Adipocyte (in vitro differentiated cells): ENCODE measurements at regions not wholly inside any gene's neighbourhood (a gene's known extent, or its start where the extent isn't known, plus 50 kb on each side); places are given as distances from the start of the nearest gene placed in this dataset.

ENCODE experiments used
- DNase-seq: peaks from one replicate; pipeline ENCODE4 v3.0.0-alpha.2; 2015; ENCODE audit warnings: low read depth
- H3K27me3 ChIP-seq: replicated peaks from 2 replicates; pipeline ENCODE4 v1.7.0; 2013; ENCODE audit warnings: mild to moderate bottlenecking, low read length, moderate library complexity; ENCODE audit not compliant: control insufficient read depth, insufficient read depth
- H3K36me3 ChIP-seq: 2 replicates; pipeline ENCODE4 v1.7.0; 2013; ENCODE audit warnings: low read length, mild to moderate bottlenecking, moderate library complexity; ENCODE audit not compliant: control insufficient read depth, insufficient read depth, severe bottlenecking
- H3K4me1 ChIP-seq: 2 replicates; pipeline ENCODE4 v1.7.0; 2013; ENCODE audit warnings: mild to moderate bottlenecking, low read length, moderate library complexity; ENCODE audit not compliant: control insufficient read depth, insufficient read depth
- H3K4me3 ChIP-seq: 2 replicates; pipeline ENCODE4 v1.7.0; 2013; ENCODE audit warnings: mild to moderate bottlenecking, low read length, moderate library complexity
- H3K9ac ChIP-seq: 2 replicates; pipeline ENCODE4 v1.7.0; 2013; ENCODE audit warnings: mild to moderate bottlenecking, low read length, moderate library complexity
- H3K9me3 ChIP-seq: 2 replicates; pipeline ENCODE4 v1.7.0; 2013; ENCODE audit warnings: mild to moderate bottlenecking, low read length, moderate library complexity; ENCODE audit not compliant: control insufficient read depth

DNA sequence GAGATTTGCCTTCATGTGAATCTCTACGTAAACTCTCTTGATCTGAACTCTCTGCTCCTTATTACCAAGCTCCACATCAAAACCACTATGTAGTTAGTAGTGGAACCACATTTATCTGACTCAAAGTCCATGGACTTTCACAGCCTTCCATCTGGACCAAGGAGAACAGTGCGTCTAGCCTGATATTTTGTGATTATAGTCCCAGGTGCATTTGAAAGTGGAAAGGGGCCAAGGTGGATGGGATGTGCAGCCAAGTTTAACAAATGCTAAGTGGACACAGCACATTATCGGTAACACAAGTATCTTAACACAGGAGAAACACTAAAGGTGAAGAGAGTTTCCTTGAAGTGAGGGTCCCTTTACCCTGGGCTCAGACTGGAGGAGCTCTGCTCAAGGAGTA, 281.2 kb upstream of the SGK1 start:
- no peaks in the 10 kb centered on the region for H3K27me3 ChIP-seq
- no peaks in the 10 kb centered on the region for H3K36me3 ChIP-seq
- no peaks in the 10 kb centered on the region for H3K4me1 ChIP-seq
- H3K9me3 ChIP-seq: peaks cover 16% of the 10 kb centered on the region
- H3K9ac ChIP-seq: no peak overlapping the region
- DNase-seq: no peak
- H3K4me3 ChIP-seq: no peak overlapping the region

DNA sequence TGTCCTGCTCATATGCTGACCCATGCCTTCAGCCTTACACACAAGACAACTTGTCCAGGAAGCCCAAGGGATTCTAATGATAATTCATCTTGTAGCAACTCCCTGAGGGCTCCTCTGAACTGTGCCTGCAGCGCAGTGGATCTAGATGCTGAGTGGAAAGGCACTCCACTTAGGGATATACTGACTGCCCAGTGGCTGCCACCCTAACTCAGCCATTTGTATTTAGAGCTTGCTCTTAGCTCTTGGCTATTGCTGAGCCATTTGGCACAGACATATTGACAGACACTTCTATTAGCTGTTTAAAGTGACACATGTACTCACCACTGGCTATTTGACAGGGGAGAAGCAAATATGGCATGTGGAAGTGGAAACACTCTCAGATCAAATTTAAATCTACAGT, 278.3 kb upstream of the SGK1 start:
- peaks cover 11% of the 10 kb centered on the region for H3K9me3 ChIP-seq
- H3K9ac ChIP-seq: no peak overlapping the region
- no peaks in the 10 kb centered on the region for H3K4me1 ChIP-seq
- H3K36me3 ChIP-seq: no peaks in the 10 kb centered on the region
- no peak overlapping the region for H3K4me3 ChIP-seq
- H3K27me3 ChIP-seq: no peaks in the 10 kb centered on the region
- no peak for DNase-seq

DNA sequence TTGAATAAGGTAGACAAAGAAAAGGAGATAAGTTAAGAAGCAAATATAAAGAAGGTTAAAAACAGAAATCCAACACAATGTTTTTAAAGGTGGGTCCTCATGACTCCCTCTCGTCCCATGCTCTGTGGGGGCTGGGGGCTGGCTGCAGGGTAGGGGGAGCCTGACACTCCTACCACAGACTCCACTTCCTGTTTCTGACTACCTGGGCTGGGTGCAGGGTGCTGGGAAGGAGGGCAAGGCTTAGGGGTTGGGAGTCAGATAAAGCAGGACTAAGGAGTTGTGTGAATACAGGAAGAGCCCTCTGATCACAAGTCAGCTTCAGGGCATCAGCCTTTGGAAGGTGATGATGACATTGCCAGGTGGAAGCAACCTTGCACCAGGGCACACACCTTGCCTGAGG, 277.0 kb upstream of the SGK1 start:
- Histone ChIP-seq H3K9me3 (no peaks in the 10 kb centered on the region), H3K27me3 (no peaks in the 10 kb centered on the region), H3K36me3 (no peaks in the 10 kb centered on the region), H3K4me3 (no peak overlapping the region), H3K4me1 (peaks cover 2% of the 10 kb centered on the region), H3K9ac (no peak overlapping the region)
- DNase-seq: no peak

DNA sequence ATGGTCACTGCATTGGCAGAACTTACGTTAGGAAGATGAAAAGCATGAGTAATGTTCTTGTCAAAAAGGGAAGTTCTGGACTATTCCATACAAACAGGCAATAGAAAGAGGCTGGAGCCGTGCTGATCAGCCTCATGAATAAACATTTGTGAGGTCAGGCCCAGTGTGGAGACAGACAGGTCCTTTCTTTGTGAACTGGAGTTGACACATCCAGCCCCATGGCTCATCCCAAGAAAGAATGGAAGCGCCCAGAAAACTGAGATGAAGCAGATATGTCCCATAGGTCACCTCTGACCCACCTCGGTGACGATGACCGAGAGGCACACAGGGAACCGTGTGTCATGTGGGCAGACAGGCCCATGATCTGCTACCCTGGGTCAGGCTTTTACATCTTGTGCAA, 276.0 kb upstream of the SGK1 start:
- no peaks in the 10 kb centered on the region for H3K27me3 ChIP-seq
- peaks cover 5% of the 10 kb centered on the region for H3K4me1 ChIP-seq
- no peak overlapping the region for H3K4me3 ChIP-seq
- no peaks in the 10 kb centered on the region for H3K9me3 ChIP-seq
- no peaks in the 10 kb centered on the region for H3K36me3 ChIP-seq
- DNase-seq: no peak
- no peak overlapping the region for H3K9ac ChIP-seq

DNA sequence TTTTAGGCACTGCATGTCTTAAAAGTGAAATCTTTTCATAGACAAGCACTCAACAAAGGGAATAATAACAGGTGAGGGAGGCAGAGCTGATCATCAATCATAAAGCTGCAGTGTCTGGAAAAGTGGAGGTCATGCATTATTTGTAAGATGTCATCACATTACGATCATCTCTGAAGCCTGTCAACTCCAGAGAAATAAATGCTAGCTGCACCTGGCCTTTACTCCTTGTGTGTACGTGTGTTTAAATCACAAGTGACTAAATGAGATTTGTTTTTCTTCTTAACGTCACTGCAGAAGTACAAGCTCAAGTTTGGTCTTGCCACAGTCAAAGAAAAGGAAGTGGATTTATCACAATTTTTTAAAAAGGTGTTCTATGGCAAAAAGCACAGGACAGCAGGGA, 275.5 kb upstream of the SGK1 start:
- no peaks in the 10 kb centered on the region for H3K9me3 ChIP-seq
- no peaks in the 10 kb centered on the region for H3K36me3 ChIP-seq
- DNase-seq: no peak
- no peak overlapping the region for H3K4me3 ChIP-seq
- no peaks in the 10 kb centered on the region for H3K27me3 ChIP-seq
- H3K4me1 ChIP-seq: peaks cover 5% of the 10 kb centered on the region
- H3K9ac ChIP-seq: no peak overlapping the region

DNA sequence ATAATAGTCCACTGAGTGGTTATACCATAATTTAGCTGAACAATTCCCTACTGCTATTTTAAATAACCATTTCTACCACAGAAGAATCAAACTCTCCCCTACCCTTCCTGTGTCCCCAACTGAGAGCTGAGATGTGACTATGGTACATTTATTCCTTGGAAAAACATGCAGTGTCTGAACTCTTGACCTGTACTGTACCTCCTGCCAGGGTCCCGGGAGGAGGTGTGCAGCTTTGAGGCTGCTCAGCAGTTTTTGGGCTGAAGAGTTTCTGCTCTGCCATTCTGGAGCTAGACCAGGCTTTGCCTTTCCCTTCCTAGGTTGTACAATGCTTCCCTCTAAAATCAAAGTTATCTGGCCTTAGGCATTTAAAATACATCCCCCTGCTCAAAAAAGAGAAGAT, 275.1 kb upstream of the SGK1 start:
- H3K4me1 ChIP-seq: peaks cover 5% of the 10 kb centered on the region
- H3K27me3 ChIP-seq: no peaks in the 10 kb centered on the region
- no peak overlapping the region for H3K9ac ChIP-seq
- H3K4me3 ChIP-seq: no peak overlapping the region
- H3K36me3 ChIP-seq: no peaks in the 10 kb centered on the region
- DNase-seq: no peak
- H3K9me3 ChIP-seq: no peaks in the 10 kb centered on the region

DNA sequence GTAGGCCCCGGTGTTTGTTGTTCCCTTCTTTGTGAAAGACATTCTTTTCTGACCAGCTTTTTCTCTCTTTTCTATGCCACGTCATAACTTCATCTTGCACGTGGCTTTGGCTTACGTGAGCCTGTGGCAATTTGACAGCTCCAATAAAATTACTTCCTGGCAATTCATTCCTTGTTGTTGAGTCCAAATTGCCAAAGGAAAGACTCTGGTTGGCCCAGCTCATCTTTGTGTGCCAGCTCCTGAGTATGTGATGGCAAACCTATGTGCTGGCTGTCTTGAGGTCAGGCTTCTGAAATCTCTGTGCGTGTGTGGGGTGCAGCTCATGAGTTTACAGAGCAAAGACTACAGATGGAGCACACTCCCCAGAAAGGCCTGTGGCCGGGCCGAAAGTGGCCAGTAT, 272.5 kb upstream of the SGK1 start:
- Histone ChIP-seq H3K27me3 (no peaks in the 10 kb centered on the region), H3K9ac (no peak overlapping the region), H3K4me3 (no peak overlapping the region), H3K4me1 (peaks cover 5% of the 10 kb centered on the region), H3K36me3 (no peaks in the 10 kb centered on the region), H3K9me3 (no peaks in the 10 kb centered on the region)
- DNase-seq: no peak

DNA sequence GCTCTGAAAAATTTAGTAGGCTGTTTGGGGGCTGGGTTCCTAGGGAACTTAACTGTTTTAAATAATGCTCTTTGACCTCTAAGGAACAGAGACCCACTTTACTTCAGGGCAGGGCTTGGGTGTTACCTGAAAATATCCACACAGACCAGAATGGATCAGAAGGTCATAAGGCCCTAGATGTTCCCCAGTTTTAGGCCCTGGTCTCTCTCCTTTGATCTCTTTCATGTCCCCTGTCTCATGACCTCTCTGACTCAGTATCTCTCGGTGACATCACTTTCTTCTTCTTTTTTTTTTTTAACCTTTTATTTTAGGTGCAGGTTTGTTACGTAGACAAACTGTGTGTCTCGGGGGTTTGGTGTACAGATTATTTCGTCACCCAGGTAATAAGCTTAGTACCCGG, 272.1 kb upstream of the SGK1 start:
- Histone ChIP-seq H3K9ac (no peak overlapping the region), H3K4me1 (peaks cover 5% of the 10 kb centered on the region), H3K9me3 (no peaks in the 10 kb centered on the region), H3K4me3 (no peak overlapping the region), H3K27me3 (no peaks in the 10 kb centered on the region), H3K36me3 (no peaks in the 10 kb centered on the region)
- no peak for DNase-seq

DNA sequence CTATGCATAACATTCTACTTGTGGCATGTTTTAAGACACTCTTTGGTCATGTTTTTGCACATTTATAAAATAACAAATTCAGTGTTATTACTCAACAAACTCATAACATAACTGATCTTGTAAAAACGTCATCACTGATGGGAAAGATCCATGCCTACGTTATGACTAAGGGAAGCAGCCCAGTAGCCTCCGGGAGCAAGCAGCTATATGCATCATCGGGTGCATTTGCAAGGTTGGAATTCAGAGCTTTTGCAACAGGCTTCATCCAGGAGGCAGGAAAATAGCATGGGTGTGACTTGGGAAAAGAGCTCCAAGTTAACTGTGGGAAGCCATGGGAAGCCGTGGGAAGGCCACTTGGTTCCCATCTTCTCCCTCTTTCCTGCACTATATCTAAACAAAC, 271.6 kb upstream of the SGK1 start:
- no peaks in the 10 kb centered on the region for H3K27me3 ChIP-seq
- H3K9ac ChIP-seq: no peak overlapping the region
- H3K36me3 ChIP-seq: no peaks in the 10 kb centered on the region
- H3K9me3 ChIP-seq: no peaks in the 10 kb centered on the region
- peak; percentile 96 for DNase-seq
- no peak overlapping the region for H3K4me3 ChIP-seq
- H3K4me1 ChIP-seq: peaks cover 5% of the 10 kb centered on the region

DNA sequence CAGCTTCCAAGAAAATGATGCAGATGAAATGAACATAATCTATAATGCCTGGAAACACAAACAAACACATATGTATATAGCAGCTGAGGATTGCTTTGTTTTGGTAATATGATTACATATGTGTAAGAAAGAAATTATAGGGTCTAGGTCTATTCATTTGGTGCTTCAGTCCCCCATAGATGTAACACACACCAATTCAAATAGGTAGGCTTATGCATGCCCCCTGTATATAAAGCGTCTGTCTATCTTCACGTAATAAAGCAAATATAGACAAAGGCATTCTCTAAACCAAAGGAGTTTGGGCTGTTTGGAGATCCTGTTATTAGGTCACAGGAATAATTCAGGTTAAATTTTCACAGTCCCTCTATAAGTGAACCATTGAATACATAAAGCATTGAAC, 270.4 kb upstream of the SGK1 start:
- H3K27me3 ChIP-seq: no peaks in the 10 kb centered on the region
- H3K9me3 ChIP-seq: no peaks in the 10 kb centered on the region
- no peak for DNase-seq
- no peak overlapping the region for H3K4me3 ChIP-seq
- H3K36me3 ChIP-seq: no peaks in the 10 kb centered on the region
- no peak overlapping the region for H3K9ac ChIP-seq
- peaks cover 5% of the 10 kb centered on the region for H3K4me1 ChIP-seq

DNA sequence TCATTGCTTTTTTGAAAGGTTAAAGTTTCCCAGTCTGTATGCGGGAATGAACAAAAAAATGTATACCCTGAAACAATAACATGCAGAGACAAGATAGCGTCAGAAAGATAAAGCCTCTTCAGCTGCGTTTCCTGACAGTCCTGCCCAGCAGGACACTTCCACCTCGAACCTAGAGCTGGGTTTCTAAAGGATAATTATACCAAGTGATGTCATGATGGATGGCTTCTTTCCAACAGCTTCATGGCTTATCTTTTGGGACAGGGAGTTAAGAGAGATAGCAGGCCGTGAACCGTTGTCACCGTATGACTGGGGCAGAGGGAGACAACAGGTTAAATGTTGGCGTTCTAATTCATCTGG, 267.6 kb upstream of the SGK1 start:
- Histone ChIP-seq H3K9ac (no peak overlapping the region), H3K4me3 (no peak overlapping the region), H3K36me3 (no peaks in the 10 kb centered on the region), H3K9me3 (no peaks in the 10 kb centered on the region), H3K27me3 (no peaks in the 10 kb centered on the region), H3K4me1 (peaks cover 5% of the 10 kb centered on the region)
- no peak for DNase-seq

DNA sequence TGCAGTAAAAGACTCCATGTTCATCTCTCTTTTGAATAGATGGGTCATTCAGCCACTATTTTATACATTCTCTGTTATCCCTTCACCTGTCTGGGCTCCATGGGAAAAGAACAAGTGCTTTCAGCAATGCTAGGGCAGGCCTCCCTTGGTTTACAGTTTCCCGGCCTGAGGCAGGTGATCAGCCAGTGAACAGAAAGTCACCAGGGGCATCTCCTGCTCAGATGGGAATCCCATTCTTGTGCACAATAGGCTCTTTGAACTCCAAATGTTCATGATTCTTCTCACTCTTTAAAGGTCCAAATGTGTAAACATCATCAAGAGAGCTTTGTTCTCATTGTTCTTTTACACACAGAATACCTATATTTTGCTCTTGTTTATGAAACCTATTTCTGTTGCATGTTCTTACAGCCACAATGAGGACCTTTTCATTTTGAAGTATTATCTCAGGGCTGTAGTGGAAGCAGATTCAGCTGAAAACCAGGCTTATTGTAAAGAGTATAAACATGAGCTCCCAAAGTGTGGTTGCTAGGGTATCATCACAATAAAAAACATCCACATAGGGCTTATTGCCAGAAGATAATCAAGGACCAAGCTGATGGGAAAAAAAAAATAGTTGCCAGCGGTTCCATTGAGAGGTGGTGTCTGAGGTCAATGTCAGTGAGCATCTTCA, 267.1 kb upstream of the SGK1 start:
- no peaks in the 10 kb centered on the region for H3K9me3 ChIP-seq
- peaks cover 4% of the 10 kb centered on the region for H3K4me1 ChIP-seq
- no peak overlapping the region for H3K9ac ChIP-seq
- no peaks in the 10 kb centered on the region for H3K36me3 ChIP-seq
- H3K27me3 ChIP-seq: no peaks in the 10 kb centered on the region
- no peak for DNase-seq
- H3K4me3 ChIP-seq: no peak overlapping the region
